ENCODE measurements at regions not wholly inside any gene's neighbourhood (a gene's known extent, or its start where the extent isn't known, plus 50 kb on each side); places are given as distances from the start of the nearest gene placed in this dataset.
"Not testable (repeated sequence)": the region's sequence is repeated elsewhere in the genome, so short reads cannot be mapped to it uniquely, and the experiment has no call there.

DNA sequence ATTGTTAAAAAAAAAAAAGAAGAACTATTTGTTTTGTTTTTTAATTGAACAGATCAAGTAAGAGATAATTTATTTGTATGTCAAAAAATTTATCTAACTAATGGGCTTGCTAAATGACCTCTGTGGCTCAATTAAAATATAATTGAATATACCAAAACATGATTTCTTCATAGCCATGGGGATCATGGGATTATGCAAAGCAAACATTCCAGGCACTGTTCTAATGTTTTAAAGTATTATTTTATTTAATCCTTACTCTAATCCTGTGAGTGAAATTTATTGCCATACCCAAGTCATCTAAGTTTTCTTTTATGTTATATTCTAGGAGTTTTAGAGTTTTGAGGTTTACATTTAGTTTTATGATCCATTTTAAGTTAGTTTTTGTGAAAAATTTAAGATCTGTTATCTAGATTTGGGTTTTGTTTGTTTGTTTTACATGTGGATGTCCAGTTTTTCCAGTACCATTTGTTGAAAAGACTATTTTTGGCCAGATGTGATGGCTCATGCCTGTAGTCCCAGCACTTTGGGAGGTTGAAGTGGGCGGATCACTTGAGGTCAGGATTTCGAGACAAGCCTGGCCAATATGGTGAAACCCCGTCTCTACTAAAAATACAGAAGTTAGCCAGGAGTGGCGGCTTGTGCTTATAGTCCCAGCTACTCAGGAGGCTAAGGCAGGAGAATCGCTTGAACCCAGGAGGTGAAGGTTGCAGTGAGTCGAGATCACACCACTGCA, 52.3 kb upstream of the CNOT10 start:
- TF ChIP-seq, protein P1, sequence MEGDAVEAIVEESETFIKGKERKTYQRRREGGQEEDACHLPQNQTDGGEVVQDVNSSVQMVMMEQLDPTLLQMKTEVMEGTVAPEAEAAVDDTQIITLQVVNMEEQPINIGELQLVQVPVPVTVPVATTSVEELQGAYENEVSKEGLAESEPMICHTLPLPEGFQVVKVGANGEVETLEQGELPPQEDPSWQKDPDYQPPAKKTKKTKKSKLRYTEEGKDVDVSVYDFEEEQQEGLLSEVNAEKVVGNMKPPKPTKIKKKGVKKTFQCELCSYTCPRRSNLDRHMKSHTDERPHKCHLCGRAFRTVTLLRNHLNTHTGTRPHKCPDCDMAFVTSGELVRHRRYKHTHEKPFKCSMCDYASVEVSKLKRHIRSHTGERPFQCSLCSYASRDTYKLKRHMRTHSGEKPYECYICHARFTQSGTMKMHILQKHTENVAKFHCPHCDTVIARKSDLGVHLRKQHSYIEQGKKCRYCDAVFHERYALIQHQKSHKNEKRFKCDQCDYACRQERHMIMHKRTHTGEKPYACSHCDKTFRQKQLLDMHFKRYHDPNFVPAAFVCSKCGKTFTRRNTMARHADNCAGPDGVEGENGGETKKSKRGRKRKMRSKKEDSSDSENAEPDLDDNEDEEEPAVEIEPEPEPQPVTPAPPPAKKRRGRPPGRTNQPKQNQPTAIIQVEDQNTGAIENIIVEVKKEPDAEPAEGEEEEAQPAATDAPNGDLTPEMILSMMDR (conservative IDR thresholded peaks at IDR 0.05; ENCODE audit: low read depth), result no peak
- H3K27ac ChIP-seq, result no peak overlapping the region
- POLR2A ChIA-PET (ENCODE audit: low non-redundant PET), result no interaction called here
- CTCF ChIA-PET, result no interaction called here
- no peak for DNase-seq (ENCODE audit: low spot score)

DNA sequence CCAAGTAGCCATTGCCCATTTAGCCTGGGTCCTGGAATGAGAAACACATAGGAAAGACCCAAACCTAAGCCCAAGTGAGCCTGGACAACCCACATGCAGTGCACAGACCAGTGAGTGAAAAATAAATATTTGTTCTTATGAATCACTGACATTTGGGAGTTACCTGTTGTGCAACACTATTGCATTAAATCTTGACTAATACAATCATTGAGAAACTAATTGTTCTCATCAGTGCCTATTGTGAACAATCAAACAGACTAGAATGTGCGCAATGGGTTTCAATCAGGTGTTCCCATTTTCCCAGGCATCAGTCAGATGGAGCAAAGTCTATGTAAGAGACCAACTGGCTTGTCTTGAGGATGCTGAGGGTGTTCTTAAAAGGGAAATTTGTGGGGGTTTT, 54.7 kb upstream of the CNOT10 start:
- DNase-seq (ENCODE audit: low spot score), result peak; percentile 49
- CTCF ChIA-PET, result no interaction called here
- POLR2A ChIA-PET (ENCODE audit: low non-redundant PET), result no interaction called here
- TF ChIP-seq, protein P1 (conservative IDR thresholded peaks at IDR 0.05; ENCODE audit: low read depth), result no peak
- H3K27ac ChIP-seq, result no peak overlapping the region

DNA sequence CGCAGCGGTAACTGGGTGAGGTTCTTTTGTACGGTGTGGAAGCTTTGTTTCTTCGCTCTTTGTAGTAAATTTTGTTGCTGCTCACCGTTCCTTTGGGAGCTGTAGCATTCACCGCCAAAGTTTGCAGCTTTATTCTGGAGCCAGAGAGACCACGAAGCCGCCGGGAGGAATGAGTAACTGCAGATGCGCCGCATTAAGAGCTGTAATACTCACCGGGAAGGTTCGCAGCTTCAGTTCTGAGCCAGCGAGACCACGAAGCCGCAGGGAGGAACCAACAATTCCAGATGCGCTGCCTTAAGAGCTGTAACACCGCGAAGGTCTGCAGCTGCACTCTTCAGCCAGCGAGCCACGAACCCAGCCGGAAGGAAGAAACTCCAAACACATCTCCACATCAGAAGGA, 56.0 kb upstream of the DYNC1LI1 start:
- no peak for DNase-seq (ENCODE audit: low spot score)
- TF ChIP-seq, protein P1 (conservative IDR thresholded peaks at IDR 0.05; ENCODE audit: low read depth), result no peak
- POLR2A ChIA-PET (ENCODE audit: low non-redundant PET), result no interaction called here
- H3K27ac ChIP-seq, result no peak overlapping the region
- CTCF ChIA-PET, result interaction anchor here (0.7 kb wide), 1 partner anchor 920 kb away, joined by 4 read pairs; no protein-coding TSS in a partner anchor

DNA sequence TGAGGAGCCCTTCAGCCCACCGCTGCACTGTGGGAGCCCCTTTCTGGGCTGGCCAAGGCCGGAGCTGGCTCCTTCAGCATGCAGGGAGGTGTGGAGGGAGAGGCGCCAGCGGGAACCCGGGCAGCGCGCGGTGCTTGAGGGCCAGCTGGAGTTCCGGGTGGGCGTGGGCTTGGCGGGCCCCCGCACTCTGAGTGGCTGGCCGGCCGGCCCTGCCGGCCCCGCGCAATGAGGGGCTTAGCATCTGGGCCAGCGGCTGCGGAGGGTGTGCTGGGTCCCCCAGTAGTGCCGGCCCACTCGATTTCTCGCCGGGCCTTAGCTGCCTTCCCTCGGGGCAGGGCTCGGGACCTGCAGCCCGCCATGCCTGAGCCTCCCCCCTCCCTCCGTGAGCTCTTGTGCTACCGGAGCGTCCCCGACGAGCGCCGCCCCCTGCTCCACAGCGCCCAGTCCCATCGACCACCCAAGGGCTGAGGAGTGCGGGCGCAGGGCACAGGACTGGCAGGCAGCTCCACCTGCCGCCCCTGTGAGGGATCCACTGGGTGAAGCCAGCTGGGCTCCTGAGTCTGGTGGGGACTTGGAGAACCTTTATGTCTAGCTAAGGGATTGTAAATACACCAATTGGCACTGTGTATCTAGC, 55.0 kb upstream of the DYNC1LI1 start:
- DNase-seq (ENCODE audit: low spot score); H3K27ac ChIP-seq; POLR2A ChIA-PET (ENCODE audit: low non-redundant PET): not testable (repeated sequence)
- CTCF ChIA-PET, result interaction anchor here (0.6 kb wide), 1 partner anchor 39 kb away, joined by 3 read pairs; no protein-coding TSS in a partner anchor

DNA sequence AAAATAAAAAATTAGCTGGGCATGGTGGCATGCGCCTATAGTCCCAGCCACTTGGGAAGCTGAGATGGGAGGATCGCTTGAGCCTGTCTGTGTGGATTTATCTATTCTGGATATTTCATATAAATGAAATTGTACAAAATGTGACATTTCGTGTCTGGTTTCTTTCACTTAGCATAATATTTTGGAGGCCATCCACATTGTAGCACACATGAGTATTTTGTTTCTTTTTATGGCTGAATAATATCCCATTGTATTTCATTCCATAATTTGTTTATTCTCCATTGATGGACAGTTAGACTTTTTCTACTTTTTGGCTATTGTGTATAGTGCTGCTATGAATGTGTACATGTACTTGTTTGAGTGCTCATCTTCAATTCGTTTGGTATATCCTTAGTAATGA, 52.9 kb upstream of the DYNC1LI1 start:
- ChIA-PET CTCF (no interaction called here), POLR2A (ENCODE audit: low non-redundant PET) (no interaction called here)
- no peak overlapping the region for H3K27ac ChIP-seq
- no peak for DNase-seq (ENCODE audit: low spot score)
- TF ChIP-seq, protein P1 (conservative IDR thresholded peaks at IDR 0.05; ENCODE audit: low read depth), result no peak

DNA sequence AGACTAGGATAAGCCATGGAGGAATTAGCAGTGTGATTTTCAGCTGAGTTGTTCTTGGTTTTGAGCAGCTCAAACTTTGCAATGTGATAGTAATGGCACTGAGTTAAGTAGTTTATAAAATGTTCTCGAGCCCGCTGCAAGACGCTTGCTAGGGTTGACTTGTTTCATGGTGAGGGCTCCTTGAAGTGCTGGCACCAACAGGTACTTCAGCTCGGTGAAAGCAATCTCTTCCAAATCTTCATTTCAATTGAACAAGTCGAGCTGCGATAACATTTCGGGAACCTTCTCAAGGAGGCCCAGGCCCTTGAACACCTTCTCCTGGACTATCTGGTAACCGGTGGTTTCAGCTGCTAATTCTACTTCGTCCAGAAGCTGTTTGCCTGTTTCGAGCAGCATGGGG, 50.8 kb upstream of the DYNC1LI1 start:
- POLR2A ChIA-PET (ENCODE audit: low non-redundant PET), result no interaction called here
- TF ChIP-seq, protein P1 (conservative IDR thresholded peaks at IDR 0.05; ENCODE audit: low read depth), result no peak
- CTCF ChIA-PET, result interaction anchor here (0.6 kb wide), 1 partner anchor 10 kb away, joined by 3 read pairs; no protein-coding TSS in a partner anchor
- no peak for DNase-seq (ENCODE audit: low spot score)
- no peak overlapping the region for H3K27ac ChIP-seq

DNA sequence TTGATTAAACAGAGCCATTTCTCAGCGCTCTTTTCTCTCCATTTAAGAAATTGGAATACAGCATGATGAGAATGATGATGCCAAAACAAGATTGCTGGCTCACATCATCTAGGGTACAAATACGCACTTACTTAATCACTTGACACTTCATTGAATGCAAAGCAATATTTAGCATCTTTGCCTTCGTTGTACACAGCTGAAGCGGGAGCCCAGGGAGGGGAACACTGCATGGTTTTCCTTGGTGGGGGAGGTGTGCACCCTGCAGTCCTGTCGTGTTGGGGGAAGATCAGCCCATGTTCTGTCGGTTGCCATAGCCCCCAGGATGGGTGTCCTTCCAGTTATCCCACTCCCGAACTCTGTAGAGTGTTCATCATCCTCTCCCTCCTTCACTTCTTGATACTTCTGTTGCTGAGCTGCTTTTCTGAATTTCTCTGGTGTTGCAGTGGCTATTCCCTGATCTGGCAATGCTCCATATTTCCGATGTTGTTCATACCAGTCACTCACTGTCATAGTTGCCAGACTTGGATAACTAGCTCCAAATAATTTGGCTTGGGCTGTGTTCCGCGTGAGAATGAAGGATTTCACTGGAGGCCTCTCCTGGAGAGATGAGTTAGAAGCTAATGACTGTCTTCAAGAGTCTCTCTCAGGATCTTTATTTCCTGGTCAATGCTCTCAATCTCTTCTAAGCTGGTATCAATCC, 50.1 kb upstream of the DYNC1LI1 start:
- TF ChIP-seq, protein P1 (conservative IDR thresholded peaks at IDR 0.05; ENCODE audit: low read depth), result no peak
- POLR2A ChIA-PET (ENCODE audit: low non-redundant PET), result no interaction called here
- no peak for DNase-seq (ENCODE audit: low spot score)
- no peak overlapping the region for H3K27ac ChIP-seq
- CTCF ChIA-PET, result no interaction called here

Data from RWPE1 (cell line).